GM19193 (cell line): ENCODE measurements at regions not wholly inside any gene's neighbourhood (a gene's known extent, or its start where the extent isn't known, plus 50 kb on each side); places are given as distances from the start of the nearest gene placed in this dataset.

Source experiments
- POLR2A ChIP-seq: IDR thresholded peaks from 4 replicates; pipeline ENCODE4 v1.6.1; 2011; ENCODE audit not compliant: insufficient read depth, insufficient read length; ENCODE audit errors: extremely low read depth

GRCh38 chr14:65204056-65204455 is 101.7 kb upstream of the MAX start:
- no peak for TF ChIP-seq POLR2A

DNA sequence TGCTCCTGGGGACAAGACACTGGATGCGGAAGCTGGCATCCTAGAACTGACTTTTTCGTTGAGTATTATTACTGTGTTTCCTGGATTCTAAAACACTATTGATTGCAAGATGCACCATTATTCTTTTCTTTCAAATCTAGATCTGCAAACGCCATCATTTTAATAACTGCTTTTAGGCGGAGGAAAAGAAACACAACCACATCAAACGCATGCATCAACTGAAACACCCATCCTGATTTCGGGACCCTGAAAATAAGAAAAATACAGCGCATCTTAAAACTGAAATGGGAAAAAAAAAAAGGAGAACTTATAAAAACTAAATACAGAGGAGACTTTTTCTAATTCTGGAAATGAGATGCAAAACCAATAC is 103.7 kb upstream of the MAX start:
- no peak for TF ChIP-seq POLR2A

- TF ChIP-seq POLR2A, result no peak
Measured at GRCh38 chr14:65206448-65207096, 104.3 kb upstream of the MAX start.

DNA sequence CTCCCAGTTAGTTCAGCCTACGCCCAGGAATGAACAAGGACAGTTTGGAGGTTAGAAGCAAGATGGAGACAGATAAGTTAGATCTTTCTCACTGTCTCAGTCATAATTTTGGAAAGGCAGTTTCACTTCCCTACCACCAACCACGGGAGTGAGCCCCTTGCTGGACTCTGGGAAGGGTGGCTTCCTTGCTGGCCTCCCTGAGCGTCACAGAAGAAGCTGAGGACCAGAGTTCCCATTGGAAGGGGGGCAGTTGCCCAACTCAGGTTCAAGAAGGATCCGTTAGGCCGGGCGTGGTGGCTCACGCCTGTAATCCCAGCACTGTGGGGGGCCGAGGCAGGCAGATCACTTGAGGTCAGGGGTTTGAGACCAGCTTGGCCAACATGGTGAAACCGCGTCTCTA is 106.2 kb upstream of the MAX start:
- TF ChIP-seq POLR2A, result no peak

GRCh38 chr14:65210118-65210821 is 108.0 kb upstream of the MAX start:
- TF ChIP-seq POLR2A, result peak; percentile 29

DNA sequence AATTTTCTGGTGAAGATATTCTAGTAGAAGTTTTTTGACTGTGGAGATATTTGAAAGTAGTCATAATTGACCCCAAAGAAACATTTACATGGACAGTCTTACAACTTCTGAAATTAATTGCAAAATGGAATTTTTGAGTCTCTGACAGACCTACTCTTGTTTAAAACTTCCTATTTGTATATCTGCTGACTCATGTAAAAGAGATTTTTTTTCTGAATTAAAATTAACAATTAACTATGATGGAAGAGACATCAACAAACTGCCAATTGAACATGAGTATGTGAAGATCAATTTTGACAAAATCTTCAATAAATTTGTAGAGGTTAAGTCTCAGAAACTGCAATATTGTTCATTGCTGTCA is 108.5 kb upstream of the MAX start:
- no peak for TF ChIP-seq POLR2A

DNA sequence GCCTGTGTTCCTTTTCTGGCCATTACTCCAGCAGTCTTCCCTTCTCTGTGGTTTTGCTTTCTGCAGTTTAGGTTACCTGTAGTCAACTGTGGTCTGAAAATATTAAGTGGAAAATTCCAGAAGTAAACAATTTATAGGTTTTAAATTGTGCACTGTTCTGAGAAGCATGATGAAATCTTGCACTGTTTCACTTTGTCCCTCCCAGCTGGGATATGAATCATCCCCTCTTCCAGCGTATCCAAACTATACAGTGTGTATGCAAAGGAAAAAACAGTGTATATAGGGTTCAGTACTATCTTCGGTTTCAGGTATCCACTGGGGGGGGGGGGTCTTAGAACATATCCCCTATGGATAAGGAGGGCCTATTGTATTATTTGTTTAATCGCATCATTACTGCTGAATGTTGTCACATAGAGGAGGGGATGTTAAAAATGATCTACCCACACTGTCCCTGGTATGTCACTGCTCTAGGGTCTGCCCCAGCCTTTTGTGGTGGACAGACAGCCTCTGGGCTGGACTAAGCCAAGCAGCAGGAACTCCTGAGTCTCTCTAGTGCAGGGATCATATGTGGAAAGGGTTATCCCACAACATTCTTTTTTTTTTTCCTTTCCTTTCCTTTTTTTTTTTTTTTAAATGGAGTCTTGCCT is 109.1 kb upstream of the MAX start:
- no peak for TF ChIP-seq POLR2A

- no peak for TF ChIP-seq POLR2A
Measured at GRCh38 chr14:65213316-65213715, 111.0 kb upstream of the MAX start.

DNA sequence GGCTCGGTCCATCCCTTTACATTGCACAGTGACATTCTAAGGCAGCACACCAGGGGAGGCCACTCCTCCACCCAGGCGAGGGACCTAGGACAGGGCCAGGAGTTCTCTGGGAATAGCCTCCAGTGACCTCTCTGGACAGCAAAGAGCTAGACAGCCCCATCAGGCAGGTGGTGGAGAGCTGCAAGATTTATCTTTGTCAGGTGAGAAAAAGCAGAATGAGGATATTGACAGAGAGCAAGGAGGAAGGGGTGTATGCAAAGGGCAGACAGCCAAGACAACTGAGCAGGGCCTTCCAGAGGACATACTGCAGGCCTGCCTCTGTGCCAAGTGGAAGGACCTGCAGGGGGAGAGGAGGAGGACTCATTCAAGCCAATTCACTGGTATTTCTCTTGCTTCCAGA is 112.4 kb upstream of the MAX start:
- no peak for TF ChIP-seq POLR2A

- TF ChIP-seq POLR2A, result no peak
Measured at GRCh38 chr14:65219353-65219752, 117.0 kb upstream of the MAX start.

- TF ChIP-seq POLR2A, result no peak
Measured at GRCh38 chr14:65222440-65222858, 120.1 kb upstream of the MAX start.

- TF ChIP-seq POLR2A, result no peak
Measured at GRCh38 chr14:65223636-65224035, 121.3 kb upstream of the MAX start.

DNA sequence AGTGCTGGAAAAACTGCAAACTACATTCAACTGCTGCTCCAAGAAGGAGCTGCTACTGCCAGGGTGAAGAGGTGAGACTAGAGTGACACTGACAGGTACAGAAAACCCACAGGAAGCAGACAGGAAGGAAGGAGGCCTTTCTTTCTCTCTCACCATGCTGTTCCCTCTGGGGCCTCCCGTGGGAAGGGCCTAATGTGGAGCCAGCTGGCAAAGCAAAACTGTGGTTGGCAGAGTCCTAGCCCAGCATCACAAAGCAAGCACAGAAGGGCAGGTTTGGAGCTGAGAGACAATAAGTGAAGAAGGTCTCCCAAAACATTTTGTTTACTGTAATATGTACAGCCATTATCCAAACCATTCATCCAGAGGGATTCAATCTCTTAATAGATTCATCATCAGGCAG is 122.5 kb upstream of the MAX start:
- no peak for TF ChIP-seq POLR2A

DNA sequence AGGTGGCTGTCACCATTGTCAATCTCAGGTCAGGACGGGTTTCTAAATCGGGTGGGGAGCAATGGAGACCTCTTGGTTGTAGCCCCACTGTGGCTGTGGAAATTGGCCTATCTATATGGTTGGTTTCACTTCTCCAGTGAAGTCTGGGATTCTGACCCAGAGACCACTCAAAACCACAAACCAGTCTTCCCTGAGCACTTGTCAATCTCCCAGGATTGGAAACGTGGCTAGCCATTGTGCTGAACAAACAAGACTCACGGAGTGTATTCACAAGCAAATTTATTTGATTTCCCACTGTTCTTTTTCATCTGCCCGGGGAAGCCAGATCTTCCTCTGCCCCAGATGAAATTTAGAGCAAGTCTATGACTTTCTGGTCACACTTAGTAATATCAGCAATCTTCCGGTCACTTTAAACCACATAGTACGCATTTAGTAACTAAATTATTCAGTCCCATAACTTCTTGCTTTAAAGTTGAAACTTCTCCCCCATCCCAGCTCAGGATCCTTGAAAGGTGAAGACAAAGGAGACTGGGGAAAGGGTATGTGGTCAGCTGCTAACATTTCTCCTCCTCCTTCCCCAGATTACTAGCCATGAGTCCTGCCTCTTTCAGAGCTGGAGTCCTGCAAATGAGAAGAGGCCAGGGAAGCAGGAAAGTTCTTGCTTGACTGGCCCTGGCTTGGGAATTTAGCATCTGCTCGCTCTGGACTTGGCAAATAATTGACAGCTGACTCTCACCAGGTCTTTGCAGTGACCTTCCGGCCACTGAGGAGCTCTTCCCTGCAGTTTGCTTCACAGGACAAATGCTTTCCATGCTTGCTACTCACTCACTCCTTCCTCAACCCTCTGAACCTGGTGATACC is 123.2 kb upstream of the MAX start:
- TF ChIP-seq POLR2A, result no peak
